22Rv1 (cell line): ENCODE measurements at regions not wholly inside any gene's neighbourhood (a gene's known extent, or its start where the extent isn't known, plus 50 kb on each side); places are given as distances from the start of the nearest gene placed in this dataset.

Source experiments
- CTCF ChIP-seq: fragments of 450-650 bp; IDR thresholded peaks from 2 replicates; pipeline ENCODE4 v1.5.1; 2017; ENCODE audit warnings: mild to moderate bottlenecking
- ZFX ChIP-seq: fragments of 450-650 bp; IDR thresholded peaks from 2 replicates; pipeline ENCODE4 v1.6.1; 2017; ENCODE audit warnings: antibody characterized with exemption, borderline replicate concordance

DNA sequence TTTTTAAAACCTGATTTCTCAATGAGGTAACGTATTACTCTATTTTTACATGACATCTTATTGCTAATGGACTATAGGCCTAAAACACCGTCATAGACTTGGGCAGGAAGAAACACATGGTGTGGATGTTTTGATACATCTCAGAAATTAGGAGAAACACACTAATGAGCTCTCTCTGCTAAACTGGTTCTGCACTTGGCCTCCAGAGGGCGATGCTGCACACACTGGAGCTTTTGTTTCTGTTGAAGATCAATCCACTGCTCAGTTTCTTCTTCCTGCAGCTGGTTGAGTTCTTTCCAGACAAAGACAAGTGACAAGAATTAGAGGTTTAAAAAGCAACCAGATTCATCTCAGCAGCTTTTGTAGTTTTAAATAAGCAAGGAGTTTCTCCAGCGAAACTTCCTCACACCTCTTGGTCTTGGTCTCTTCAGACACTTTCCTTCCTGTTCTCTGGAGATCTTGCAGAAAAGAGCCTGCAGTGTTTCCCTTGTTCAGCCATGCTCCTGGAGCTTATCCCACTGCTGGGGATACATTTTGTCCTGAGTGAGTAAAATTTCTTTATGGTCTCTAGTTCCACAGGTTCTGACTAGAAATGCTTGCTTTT lies 178.5 kb upstream of the OR4E1 start:
- TF ChIP-seq CTCF (peak; percentile 93), ZFX (no peak)
